Right hindlimb (tissue), 1 donor: ENCODE measurements at regions not wholly inside any gene's neighbourhood (a gene's known extent, or its start where the extent isn't known, plus 50 kb on each side); places are given as distances from the start of the nearest gene placed in this dataset.
"Not testable (repeated sequence)": the region's sequence is repeated elsewhere in the genome, so short reads cannot be mapped to it uniquely, and the experiment has no call there.

Experiments
- DNase-seq: peaks from one replicate; pipeline ENCODE4 v3.0.0-alpha.2; 2018

GRCh38 chr2:138274421-138275291 is 226.9 kb upstream of the SPOPL start:
- no peak for DNase-seq

GRCh38 chr2:138275292-138275690 is 226.3 kb upstream of the SPOPL start:
- no peak for DNase-seq

DNA sequence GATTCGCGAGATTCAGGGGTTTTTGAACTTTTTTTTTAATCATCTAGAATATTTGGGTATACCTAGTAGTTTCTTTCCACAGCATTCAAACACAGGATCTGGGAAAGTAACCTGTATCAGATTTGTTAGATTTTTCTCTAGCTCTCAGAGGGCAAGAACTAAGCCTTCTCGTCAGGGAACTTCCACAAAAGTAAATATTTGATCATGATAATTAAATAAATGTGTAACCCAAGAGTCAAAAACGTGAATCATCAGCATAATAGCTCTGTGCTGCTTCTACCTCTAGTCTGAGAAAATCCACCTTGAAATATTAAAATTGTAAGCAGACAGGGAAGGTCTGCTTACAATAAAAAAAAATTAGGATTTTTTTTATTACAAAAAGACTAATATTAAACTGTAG is 225.7 kb upstream of the SPOPL start:
- DNase-seq = no peak

- no peak for DNase-seq
Observed at GRCh38 chr2:138276339-138276738, 225.2 kb upstream of the SPOPL start.

DNA sequence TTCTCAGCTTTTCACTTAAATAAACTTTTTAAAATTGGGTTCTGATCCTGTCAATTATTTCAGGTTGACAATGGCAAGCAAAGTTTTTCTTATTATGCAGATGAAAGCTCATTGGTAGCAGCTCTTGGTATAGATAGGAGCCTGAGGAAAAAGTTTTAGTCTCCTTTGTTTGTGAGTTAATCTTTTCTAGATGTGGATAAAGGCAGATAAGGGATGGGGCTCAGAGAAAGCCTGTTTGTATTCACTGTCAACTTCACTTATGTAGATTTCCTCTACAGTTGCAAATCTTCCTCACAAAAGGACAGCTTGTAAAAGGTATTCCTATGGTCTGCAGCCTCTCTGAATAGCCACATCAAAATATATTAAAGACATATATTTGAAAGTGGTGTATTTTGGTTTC is 224.5 kb upstream of the SPOPL start:
- DNase-seq = no peak

GRCh38 chr2:138279871-138280270 is 221.7 kb upstream of the SPOPL start:
- no peak for DNase-seq

- no peak for DNase-seq
Observed at GRCh38 chr2:138280999-138281695, 220.4 kb upstream of the SPOPL start.

DNA sequence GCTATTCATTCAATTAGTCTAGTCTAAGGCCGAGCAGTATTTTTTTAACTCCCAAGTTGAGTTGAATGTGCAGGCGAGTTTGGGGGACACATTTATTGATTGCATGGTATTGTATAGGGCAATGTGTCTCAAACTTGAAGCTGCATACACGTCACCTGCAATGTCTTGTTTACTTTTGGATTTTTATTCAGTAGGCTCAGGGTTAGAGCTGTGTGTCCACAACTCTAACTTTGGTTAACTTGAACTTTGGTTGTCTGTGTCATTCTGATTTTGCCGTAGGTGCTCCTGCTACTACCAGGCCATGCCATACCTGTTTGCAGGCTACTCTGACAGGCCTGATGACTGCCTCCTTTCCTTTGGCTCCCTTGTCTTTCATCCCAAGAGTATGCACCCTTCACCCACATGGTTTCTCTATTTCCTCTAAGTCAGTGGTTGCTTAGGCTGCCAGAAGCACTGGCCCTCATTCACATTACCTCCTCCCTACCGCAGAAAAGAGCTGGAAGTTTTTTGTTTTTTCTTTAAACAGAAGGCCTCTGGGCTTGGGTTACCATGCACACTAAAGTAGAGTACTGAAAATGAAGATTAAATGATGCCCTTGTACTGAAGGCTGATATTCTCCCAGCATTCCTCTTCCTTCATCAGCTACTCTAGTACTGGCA is 219.4 kb upstream of the SPOPL start:
- DNase-seq = no peak

DNA sequence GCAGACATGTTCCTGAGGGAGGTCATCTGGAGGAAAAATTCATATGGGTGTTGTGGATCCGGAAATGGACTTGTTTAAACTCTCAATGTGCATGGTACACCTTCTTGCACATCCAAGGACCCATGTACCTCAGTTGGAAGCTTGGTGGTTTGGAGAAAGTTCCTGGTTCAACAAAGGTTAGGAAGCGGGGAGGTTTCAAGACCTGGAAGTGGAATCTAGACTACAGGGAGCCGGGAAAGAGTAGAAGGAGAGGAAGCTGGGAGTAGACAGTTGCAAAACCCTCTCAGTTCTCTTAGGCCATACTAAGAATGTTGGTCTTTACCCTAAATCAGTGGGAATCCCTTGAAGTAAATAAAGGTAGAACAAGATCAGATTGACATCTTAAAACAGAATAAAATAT is 209.8 kb upstream of the SPOPL start:
- DNase-seq = no peak

DNA sequence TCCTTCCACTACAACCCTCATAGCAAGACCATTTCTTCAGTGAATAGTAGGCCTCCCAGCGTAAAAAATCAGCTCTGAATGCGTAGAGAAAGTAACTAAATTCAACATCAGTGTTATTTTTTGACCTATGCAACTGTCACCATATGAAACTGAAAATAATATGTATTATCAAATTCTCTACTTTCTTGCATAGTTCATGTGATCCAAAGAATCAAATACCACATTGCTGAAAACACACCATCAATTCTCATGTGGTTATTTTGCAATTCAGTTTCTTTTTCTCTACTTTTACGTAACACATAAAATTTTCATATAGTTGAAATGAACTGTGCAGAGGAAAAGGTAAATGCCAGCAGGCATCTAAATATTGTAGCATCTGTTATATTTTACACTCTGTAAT is 208.5 kb upstream of the SPOPL start:
- no peak for DNase-seq

GRCh38 chr2:138293549-138293948 is 208.0 kb upstream of the SPOPL start:
- DNase-seq = no peak

GRCh38 chr2:138294451-138294850 is 207.1 kb upstream of the SPOPL start:
- no peak for DNase-seq

GRCh38 chr2:138296365-138296764 is 205.2 kb upstream of the SPOPL start:
- DNase-seq = no peak

DNA sequence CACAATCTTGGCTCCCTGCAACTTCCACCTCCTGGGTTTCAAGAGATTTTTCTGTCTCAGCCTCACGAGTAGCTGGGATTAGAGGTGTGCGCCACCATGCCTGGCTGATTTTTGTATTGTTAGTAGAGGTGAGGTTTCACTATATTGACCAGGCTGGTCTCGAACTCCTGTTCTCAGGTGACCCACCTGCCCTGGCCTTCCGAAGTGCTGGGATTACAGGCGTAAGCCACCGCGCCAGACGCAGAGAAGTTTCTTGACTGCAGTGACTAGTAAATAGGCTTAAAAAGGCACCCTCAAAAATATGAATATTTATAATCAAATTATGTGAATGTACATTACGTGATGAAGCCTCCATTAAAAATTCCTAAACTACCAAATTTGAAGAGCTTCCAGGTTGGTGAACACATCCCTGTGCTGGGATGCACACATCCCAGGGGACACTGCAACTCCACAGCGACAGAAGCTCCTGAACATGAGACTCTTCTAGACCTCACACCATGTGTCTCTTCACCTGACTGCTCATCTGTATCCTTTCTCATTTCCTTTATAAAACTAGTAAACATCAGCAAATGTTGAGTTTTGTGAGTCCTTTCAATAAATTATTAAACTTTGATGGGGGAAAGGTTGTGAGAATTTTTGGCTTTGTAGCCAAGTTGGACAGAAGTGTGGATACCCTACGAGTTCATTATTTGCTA is 203.3 kb upstream of the SPOPL start:
- DNase-seq = no peak

GRCh38 chr2:138298900-138299299 is 202.7 kb upstream of the SPOPL start:
- DNase-seq = no peak

- no peak for DNase-seq
Observed at GRCh38 chr2:138306626-138307025, 194.9 kb upstream of the SPOPL start.

DNA sequence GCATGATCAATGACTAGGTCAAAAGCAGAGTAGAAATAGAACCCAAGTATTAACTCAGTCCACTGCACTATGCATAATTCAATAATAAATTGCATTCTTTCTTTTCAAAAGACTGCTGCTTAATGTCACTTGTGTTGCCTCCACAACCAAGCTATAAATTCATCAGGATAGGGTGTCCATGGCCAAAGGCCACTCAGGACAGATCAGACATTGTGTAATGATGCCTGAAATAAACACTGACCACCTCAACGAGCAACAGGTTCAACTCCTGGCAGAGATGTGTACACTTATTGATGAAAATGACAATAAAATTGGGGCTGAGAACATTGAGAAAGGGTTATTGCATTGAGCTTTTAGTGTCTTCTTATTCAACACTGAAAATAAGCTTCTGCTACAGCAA is 194.5 kb upstream of the SPOPL start:
- no peak for DNase-seq

DNA sequence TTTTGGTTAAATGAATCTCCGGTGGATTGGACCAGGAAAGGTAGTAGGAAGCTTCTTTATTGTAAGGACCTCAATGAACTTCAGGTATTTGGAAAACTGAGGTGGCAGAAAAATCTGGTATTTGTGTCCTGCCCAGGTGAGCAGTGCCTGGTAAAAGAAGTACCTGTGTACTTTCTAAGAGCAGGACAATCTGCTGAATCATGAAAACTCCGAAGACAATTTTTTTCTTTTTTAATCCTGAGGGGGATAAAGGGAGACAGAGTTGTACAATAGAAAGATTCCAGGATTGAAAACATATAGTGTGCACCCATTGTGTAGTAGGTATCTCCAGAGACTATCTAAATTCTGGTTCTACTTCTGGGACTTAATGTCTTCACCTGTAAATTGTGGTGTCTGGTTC is 191.8 kb upstream of the SPOPL start:
- DNase-seq = no peak

DNA sequence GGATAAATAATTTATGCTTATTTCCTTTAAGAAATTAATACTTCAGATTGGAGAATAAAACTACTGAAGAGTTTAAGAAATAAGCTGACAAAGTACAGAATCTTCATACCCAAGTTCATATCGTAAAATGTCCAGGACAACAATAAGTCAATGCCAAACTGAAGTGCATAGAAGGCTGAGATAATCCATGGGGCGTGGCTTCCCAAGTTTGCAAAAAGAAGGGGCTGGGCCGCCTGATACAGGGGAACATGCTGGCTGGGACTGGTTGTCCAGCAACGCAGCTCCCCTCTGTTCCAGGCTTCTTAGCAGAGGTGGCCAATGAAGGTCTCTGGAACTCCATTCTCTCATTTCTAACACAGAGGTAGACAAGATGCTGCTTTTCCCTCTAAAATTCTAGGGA is 189.5 kb upstream of the SPOPL start:
- DNase-seq = no peak

DNA sequence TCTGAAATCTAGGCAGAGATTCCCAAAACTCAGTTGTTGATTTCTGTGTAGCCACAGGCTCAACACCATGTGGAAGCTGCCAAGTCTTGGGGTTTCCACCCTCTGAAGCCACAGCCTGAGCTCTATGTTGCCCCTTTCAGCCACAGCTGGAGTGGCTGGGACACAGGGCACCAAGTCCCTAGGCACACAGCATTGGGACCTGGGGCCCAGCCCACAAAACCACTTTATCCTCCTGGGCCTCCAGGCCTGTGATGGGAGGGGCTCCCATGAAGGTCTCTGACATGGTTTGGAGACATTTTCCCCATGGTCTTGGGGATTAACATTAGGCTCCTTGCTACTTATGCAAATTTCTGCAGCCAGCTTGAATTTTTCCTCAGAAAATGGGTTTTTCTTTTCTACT is 186.0 kb upstream of the SPOPL start:
- not testable (repeated sequence) for DNase-seq

- DNase-seq = no peak
Observed at GRCh38 chr2:138319616-138320015, 182.0 kb upstream of the SPOPL start.

GRCh38 chr2:138321458-138321857 is 180.1 kb upstream of the SPOPL start:
- no peak for DNase-seq

DNA sequence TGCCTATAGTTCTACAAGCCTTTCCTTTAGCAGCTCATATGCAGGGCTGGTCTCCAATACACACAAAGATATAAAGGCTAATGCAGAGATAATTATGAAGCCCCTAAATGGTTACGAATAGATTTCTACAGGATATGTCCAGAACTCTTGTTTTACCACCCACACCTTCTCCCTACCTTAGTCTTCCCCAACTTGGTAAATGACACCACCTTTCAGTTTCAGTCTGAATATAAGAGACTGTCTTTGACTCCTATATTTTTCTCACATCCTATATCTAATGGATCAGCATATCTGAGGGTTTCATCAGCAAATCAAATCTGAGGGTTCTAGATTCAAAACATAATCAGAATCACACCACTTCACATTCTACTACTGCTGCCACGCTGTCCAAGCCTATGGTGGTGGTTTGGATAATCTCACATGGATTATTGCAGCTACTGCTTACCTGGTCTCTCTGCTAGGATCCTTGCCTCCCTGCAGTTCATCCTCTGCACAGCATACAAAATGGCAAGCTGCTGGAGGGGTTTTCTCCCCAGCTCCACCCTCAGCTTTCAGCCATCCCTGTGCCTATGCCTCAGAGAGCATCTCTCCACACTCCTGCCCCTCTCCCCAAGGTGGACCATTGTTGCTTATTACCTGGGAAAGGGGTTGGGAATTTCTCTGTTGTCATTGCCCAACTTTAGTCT is 178.0 kb upstream of the SPOPL start:
- DNase-seq = no peak
